ENCODE measurements at regions not wholly inside any gene's neighbourhood (a gene's known extent, or its start where the extent isn't known, plus 50 kb on each side); places are given as distances from the start of the nearest gene placed in this dataset.

DNA sequence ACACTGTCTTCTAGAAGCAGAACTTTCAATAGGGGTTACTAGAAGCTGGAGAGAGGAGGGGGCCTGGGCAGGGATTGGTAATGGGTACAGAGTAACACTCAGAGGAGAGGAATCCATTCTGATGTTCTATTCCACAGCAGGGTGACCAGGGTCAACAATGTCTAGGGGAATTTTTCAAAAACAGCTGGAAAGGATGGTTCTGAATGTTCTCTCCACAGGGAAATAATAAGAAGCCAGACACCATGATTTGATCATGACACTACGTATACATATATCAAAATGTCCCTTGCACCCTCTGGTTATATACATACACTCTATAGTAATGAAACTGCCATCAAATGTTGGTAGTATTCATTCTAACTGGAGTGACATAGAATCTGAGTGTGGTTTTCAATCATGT is 111.2 kb upstream of the TOP3B start:
- intact Hi-C loops (cut with DNase I), result no loop called here
- Histone ChIP-seq H3K4me1 (no peaks in the 10 kb centered on the region), H3K36me3 (no peaks in the 10 kb centered on the region), H3K27me3 (no peaks in the 10 kb centered on the region), H3K27ac (no peak overlapping the region), H3K9me3 (no peaks in the 10 kb centered on the region), H3K4me3 (no peak overlapping the region)
- no peak for DNase-seq (ENCODE audit: extremely low spot score in 2 of 2)
- TF ChIP-seq, protein P1, sequence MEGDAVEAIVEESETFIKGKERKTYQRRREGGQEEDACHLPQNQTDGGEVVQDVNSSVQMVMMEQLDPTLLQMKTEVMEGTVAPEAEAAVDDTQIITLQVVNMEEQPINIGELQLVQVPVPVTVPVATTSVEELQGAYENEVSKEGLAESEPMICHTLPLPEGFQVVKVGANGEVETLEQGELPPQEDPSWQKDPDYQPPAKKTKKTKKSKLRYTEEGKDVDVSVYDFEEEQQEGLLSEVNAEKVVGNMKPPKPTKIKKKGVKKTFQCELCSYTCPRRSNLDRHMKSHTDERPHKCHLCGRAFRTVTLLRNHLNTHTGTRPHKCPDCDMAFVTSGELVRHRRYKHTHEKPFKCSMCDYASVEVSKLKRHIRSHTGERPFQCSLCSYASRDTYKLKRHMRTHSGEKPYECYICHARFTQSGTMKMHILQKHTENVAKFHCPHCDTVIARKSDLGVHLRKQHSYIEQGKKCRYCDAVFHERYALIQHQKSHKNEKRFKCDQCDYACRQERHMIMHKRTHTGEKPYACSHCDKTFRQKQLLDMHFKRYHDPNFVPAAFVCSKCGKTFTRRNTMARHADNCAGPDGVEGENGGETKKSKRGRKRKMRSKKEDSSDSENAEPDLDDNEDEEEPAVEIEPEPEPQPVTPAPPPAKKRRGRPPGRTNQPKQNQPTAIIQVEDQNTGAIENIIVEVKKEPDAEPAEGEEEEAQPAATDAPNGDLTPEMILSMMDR (IDR thresholded peaks at IDR 0.05), result no peak
- TF ChIP-seq POLR2AphosphoS5 (IDR thresholded peaks at IDR 0.05; ENCODE audit: insufficient read depth in 1 of 2, low read depth in 1 of 2) (no peak), POLR2A (IDR thresholded peaks at IDR 0.05) (no peak)

DNA sequence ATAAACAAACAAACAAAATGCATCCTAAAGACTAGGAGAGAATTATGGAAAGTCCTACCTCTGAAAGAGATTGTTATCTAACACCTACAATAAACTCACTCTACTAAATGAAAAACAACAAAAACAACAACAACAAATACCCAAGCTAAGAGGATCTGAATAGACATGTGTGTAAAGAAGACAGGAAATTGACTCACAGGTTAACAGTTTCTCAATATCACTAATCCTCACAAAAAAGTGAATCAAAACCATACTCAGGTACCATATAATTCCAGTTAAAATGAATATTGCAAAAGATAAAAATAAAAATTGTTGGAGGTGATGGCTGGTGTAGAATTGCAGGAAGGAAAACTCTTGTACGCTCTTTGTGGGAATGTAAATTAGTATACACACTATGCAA is 110.4 kb upstream of the TOP3B start:
- Histone ChIP-seq H3K4me1 (no peaks in the 10 kb centered on the region), H3K27ac (no peak overlapping the region), H3K4me3 (no peak overlapping the region), H3K27me3 (no peaks in the 10 kb centered on the region), H3K36me3 (no peaks in the 10 kb centered on the region), H3K9me3 (no peaks in the 10 kb centered on the region)
- no peak for TF ChIP-seq POLR2AphosphoS5 (IDR thresholded peaks at IDR 0.05; ENCODE audit: insufficient read depth in 1 of 2, low read depth in 1 of 2)
- TF ChIP-seq POLR2A (IDR thresholded peaks at IDR 0.05), result no peak
- TF ChIP-seq, protein P1 (IDR thresholded peaks at IDR 0.05), result no peak
- intact Hi-C loops (cut with DNase I), result no loop called here
- no peak for DNase-seq (ENCODE audit: extremely low spot score in 2 of 2)

DNA sequence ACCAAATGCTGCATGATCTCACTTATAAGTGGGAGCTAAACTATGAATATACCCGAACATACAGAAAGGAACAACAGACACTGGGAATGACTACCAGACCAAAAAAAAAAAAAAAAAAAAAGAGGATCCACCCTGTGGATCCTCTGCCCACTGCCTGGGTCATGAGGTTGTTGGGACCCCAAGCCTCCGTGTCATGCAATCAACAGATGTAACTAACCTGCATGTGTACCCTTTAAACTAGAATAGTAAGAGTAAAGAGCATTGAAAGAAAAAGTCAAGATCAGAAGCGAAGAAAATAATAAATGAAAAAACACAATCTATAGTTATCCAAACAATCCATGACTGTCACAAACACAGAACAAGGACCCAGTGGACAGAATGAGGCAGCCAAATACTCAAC is 109.5 kb upstream of the TOP3B start:
- TF ChIP-seq, protein P1 (IDR thresholded peaks at IDR 0.05), result no peak
- TF ChIP-seq POLR2A (IDR thresholded peaks at IDR 0.05), result no peak
- Histone ChIP-seq H3K27ac (no peak overlapping the region), H3K9me3 (no peaks in the 10 kb centered on the region), H3K4me3 (no peak overlapping the region), H3K27me3 (no peaks in the 10 kb centered on the region), H3K36me3 (no peaks in the 10 kb centered on the region), H3K4me1 (no peaks in the 10 kb centered on the region)
- intact Hi-C loops (cut with DNase I), result no loop called here
- no peak for DNase-seq (ENCODE audit: extremely low spot score in 2 of 2)

DNA sequence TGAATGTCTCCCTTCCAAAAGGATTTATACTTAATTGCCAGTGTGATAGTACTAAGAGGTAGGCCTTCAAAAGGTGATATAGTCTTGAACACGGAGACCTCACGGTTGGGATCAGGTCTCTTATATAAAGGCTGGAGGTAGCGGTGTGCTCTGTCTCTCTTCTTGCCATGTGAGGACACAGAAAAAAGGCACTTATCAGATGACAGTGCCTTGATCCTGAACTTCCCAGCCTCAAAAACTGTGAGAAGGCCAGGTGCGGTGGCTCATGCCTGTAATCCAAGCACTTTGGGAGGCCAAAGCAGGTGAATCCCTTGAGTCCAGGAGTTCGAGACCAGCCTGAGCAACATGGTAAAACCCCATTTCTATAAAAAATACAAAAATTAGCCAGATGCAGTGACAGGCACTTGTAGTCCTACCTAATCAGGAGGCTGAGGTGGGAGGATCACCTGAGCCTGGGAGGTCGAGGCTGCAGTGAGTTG is 108.9 kb upstream of the TOP3B start:
- DNase-seq (ENCODE audit: extremely low spot score in 2 of 2), result no peak
- no peak overlapping the region for H3K27ac ChIP-seq
- TF ChIP-seq, protein P1 (IDR thresholded peaks at IDR 0.05), result no peak
- TF ChIP-seq POLR2A (IDR thresholded peaks at IDR 0.05) (no peak), POLR2AphosphoS5 (IDR thresholded peaks at IDR 0.05; ENCODE audit: insufficient read depth in 1 of 2, low read depth in 1 of 2) (no peak)
- H3K27me3 ChIP-seq, result no peaks in the 10 kb centered on the region
- H3K4me3 ChIP-seq, result no peak overlapping the region
- no peaks in the 10 kb centered on the region for H3K9me3 ChIP-seq
- no peaks in the 10 kb centered on the region for H3K4me1 ChIP-seq
- intact Hi-C loops (cut with DNase I), result no loop called here
- H3K36me3 ChIP-seq, result no peaks in the 10 kb centered on the region

DNA sequence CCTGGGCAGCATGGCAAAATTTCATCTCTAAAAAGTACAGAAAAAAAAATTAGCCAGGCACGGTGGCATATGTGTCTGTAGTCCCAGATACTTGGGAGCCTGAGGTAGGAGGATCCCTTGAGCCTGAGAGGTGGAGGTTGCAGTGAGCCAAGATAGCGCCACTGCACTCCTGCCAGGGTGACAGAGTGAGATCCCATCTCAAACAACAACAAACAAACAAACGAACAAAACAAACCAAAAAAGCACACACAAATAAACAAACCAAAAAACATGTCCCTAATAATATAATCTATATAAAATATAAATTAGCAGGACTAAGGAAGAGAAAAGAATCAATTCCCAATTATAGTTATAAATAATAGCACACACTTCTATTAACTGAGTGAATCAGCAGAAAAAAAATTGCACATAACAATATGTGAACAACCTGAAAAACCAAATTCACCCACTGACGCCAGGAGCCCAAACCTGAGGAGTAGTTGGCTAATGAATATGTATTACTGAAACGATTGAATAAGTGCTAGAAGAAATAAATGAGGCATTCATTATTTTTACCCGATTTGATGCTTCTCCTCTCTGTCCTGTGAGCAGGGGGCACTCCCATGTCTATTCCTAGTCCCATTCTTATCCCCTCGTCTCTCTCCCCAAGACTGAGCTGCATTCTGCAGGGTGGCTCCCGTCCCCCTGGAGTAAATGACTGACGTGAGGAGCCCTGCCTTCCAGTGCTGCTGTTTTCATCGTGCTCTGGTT is 108.2 kb upstream of the TOP3B start:
- no peaks in the 10 kb centered on the region for H3K9me3 ChIP-seq
- no peaks in the 10 kb centered on the region for H3K36me3 ChIP-seq
- TF ChIP-seq, protein P1 (IDR thresholded peaks at IDR 0.05), result no peak
- TF ChIP-seq POLR2AphosphoS5 (IDR thresholded peaks at IDR 0.05; ENCODE audit: insufficient read depth in 1 of 2, low read depth in 1 of 2) (no peak), POLR2A (IDR thresholded peaks at IDR 0.05) (no peak)
- no peaks in the 10 kb centered on the region for H3K27me3 ChIP-seq
- H3K4me1 ChIP-seq, result no peaks in the 10 kb centered on the region
- DNase-seq (ENCODE audit: extremely low spot score in 2 of 2), result no peak
- intact Hi-C loops (cut with DNase I), result no loop called here
- no peak overlapping the region for H3K4me3 ChIP-seq
- H3K27ac ChIP-seq, result no peak overlapping the region

Data from vagina (tissue), 2 donors.